Hypothalamus (tissue), 51 donors: ENCODE measurements at regions not wholly inside any gene's neighbourhood (a gene's known extent, or its start where the extent isn't known, plus 50 kb on each side); places are given as distances from the start of the nearest gene placed in this dataset.
A peak's percentile ranks its signal among the peaks of the same experiment; 100 is the strongest.
"Not testable (repeated sequence)": the region's sequence is repeated elsewhere in the genome, so short reads cannot be mapped to it uniquely, and the experiment has no call there.

Experiments used
- DNase-seq, 51 donors: peaks; one replicate each; lab custom pipeline; 2025; lab: John Stamatoyannopoulos, UW

DNA sequence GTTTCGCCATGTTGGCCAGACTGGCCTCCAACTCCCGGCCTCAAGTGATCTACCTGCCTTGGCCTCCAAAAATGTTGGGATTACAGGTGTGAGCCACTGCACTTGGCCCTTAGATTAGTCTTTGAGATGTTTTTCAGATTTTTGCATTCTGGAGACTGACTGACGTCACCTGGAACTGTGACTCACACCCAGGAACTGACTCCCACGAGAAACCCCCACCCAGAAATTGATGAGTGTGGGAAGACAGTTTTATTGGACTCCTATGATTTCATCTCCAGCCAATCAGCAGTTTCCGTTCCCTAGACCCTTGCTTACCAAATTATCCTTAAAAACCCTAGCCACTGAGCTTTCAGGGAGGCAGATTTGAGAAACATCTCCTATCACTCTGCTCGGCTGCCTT, 867.3 kb downstream of the TYW1 start:
- DNase-seq = no peak

DNA sequence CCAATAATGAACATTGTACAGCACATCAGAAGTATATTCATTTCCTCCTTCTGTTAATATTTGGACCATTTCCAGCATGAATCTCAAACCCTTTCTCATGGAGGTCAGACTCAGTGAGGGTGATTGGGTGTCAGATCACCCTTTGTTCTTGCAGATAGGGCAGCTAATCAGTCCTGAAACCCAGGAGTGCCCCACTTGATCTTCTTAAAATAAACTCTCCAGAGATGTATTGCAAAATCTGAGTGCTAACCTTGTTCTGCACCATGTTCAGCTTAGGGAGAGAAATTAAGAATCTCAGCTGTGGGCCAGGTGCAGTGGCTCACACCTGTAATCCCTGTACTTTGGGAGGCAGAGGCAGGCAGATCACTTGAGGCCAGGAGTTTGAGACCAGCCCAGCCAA, 869.4 kb downstream of the TYW1 start:
- DNase-seq = no peak

DNA sequence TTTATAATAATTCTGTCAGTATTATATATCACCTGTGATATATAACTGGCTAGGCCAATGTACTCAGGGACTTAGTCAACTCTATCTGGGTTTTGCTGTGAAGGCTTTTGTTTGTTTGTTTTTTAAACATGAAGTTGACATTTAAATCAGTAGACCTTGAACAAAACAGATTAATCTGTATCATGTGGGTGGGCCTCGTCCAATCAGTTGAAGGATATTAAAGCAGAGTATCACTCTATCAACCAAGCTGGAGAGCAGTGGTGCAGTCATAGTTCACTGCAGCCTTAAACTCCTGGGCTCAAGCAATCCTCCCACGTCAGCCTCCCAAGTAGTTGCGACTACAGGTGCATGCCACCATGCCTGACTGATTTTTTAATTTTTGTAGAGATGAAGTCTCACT, 870.2 kb downstream of the TYW1 start:
- DNase-seq = no peak

DNA sequence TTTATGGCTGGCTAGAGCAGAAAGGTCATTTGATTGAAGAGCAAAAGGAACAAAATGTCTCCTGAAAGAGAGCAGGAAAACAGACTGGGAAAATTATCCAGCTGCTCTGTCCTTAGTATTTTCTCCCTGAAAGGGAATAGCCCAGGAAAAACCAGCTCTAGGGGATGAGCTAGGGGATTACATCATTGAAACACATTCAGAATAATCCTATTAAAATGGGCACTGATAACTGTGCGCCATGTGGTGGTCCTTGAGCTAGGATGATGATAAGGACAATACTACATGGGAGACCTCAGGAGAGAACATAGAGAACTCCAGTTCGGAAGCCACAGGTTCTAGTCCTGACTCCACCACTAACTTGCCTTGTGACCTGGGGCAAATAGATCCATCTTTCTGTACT, 873.8 kb downstream of the TYW1 start:
- DNase-seq = no peak

DNA sequence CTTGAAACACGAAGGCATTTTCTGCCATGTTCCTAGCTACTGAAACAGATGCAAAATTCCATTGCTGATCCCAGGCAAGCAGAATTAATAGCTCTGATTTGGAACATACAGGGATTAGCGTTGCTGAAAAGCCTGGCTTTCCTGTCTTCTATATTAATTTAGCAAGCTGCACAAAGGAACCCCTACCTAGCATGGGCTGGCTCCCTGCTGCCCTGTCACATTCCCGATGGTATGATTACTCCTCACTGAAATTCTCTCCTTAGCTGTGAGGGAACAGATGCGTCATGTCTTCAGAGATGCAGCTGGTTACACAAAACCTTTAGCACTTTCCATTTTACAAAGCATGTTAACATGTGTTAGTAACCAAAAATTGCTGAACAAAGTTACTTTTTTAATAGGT, 878.9 kb downstream of the TYW1 start:
- DNase-seq = no peak

DNA sequence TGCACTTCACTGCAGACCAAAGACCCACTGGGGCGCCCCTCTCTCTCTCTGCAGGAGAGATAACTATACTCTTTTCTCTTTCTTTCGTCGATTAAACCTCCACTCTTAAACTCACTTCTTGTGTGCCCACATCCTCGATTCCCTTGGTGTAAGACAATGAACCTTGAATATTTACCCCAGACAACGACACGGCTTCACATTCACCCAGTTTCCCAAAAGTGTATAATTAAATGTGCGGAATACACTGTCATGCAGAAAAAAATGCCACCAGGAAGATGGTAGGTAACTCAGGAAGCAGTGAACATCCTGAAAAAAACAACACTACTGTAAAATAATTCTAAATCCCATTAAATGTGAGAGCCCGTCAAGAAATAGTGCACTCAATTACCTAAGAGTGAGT, 882.2 kb downstream of the TYW1 start:
- DNase-seq = no peak

DNA sequence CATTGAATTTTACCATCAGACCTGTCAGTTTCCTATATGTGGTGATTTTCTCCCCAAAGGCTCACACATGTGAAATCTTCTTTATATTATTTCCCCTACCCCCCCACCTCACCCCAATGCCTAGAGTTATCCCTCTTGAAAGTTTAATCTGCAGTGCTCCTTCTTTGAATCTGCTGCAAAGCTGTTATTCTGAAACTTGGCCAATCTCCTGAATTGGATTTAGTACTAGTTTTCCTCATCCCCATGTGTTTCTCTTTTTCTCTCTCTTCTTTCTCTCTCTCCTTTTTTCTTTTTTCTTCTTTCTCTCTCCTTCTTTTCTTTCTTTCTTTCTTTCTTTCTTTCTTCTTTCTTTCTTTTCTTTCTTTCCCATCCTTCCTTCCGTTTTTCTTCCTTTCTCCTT, 886.2 kb downstream of the TYW1 start:
- DNase-seq = no peak

DNA sequence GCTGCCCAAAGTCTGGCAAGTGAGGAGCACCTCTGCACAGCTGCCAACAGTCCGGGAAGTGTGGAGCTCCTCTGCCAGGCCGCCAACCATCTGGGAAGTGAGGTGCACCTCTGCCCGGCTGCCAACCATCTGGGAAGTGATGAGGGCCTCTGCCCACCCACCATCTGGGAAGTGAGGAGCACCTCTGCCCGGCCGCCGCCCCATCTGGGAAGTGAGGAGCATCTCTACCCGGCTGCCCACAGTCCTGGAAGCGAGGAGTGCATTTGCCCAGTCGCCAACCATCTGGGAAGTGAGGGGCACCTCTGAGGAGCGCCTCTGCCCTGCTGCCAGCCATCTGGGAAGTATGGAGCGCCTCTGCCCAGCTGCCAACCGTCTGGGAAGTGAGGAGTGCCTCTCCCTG, 893.7 kb downstream of the TYW1 start:
- DNase-seq = no peak

DNA sequence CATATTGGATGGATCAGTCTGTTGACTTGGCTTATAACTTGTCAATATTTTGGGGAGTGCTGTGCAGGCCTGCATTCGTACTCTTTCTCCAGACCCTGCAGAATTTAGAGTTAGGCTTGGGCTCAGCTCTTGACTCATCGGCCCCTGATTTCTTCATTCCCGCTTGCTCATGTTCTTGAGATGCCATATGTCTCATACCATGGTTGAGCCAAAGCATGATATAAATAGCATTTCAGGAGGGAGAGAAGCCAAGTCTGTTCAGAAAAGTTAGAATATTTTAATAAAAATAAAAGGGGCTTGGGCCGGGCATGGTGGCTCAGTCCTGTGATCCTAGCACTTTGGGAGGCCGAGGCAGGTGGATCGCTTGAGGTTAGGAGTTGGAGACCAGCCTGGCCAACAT, 898.1 kb downstream of the TYW1 start:
- no peak for DNase-seq

DNA sequence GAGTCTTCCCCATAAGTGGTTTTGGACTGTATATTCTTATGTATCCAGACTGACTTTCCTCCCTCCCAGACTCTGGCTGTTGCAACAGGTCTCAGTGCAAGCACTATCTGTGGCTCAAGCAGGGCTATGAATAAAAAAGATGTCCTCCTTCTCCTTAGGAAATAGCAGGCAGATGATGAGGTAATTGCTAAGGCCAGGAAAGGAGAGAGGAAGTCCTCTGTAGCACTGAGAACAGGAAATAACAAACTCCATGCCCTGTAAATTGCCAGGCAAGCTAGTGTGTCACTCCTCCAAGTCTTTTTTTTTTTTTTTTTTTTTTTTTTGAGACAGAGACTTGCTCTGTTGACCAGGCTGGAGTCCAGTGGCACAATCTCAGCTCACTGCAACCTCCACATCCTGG, 900.1 kb downstream of the TYW1 start:
- no peak for DNase-seq

DNA sequence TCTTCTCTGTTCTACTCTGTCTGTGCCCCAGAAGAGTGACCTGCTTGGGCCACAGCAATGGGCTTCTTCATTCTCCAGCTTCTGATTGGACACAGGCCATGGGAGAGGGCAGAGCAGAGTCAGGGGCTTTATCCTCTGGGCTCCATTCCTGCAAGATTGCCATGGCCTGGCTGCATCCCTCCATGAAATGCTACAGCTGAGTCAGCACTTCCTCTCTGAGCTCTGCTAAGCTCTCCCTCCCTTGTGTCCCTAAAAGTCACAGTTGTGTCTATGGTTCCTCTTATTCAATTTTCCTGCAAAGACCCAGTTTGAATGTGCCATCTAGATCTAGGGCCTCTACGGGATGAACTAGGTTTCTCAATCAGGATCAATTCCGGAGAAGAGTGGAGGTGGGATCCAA, 903.8 kb downstream of the TYW1 start:
- DNase-seq = no peak

DNA sequence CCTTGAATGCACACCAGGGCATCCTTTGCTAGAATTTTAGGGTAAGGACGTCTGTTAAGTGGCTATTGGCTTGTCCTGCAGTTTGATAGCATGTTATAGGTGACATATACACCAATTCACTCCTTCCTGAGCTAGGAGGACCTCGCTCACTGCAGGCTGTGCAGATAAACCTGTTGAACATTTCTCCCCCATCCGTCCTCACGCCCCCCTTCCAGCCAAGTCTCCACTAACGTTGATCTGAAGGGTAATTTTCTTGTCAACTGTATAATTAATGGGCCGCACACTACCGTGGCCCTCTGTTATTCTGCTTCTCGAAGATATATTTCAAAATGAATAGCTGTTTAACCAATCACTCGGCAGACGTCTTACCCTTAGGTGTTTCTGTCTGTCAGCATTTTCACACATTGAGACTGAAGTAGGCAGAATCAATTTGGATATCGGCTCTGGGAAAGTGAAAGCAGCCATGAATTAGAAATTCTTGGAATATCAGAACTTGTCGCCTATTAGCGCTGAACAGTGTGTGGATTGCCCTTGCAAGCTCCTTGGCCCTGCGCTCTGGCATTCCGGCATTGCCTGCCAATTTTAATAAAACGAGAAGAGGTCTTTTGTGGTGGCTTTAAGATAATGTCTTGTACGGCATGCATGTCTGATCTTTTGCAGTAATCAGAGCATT, 905.3 kb downstream of the TYW1 start:
- DNase-seq = no peak

DNA sequence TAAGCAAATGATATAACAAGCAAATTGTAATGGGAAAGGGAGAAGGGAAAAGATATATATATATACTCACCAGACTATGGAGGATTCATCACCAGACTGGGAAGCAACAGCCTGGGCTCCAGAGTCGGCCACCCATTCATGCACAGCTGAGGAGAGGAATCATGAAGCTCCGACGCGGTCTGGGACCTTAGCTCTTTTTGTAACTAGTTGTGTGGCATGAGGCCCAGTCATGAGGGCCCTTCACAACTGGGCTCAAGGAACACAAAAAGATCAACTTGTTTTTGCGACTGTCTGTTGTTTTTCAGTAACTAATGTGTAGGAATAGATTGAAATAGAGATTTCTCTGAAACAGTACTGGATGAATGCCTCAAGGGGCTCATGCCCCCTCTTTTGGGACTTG, 911.2 kb downstream of the TYW1 start:
- DNase-seq = no peak

DNA sequence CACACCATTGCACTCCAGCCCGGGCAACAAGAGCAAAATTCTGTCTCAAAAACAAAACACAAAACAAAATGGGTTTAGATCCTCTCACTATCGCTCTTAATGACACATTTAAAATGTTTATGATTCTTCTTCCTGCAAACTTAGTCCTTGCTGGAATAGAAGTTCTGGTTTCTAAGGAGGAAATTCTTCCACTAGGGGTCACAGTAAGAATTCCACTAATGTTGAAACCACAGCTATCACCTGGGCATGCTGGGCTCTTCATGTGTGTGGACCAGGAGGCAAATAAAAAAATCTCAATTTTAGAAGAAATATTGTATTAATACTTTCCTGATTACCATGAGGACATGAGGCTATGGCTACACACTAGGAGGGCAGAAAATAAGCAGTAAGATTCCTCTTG, 915.8 kb downstream of the TYW1 start:
- no peak for DNase-seq

DNA sequence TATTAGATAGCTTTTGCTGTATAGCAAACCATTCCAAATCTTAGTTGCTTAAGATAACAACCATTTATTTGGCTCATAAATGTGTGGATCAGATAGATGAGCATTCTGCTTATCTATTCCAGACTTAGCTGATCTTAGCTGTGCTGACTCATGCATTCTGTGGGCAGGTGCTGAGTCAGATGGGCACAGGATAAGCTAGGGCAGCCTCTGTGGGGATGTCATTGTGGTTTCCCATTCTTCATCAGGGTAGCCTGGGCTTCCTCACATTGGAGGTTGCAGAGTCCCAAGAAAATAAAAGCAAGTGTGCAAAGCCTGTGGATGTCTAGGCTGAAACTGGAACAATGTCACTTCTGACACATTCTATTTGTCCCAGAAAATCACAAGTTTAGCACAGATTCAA, 917.0 kb downstream of the TYW1 start:
- peak in 2 of 51 donors; percentile 15 to 32 for DNase-seq

DNA sequence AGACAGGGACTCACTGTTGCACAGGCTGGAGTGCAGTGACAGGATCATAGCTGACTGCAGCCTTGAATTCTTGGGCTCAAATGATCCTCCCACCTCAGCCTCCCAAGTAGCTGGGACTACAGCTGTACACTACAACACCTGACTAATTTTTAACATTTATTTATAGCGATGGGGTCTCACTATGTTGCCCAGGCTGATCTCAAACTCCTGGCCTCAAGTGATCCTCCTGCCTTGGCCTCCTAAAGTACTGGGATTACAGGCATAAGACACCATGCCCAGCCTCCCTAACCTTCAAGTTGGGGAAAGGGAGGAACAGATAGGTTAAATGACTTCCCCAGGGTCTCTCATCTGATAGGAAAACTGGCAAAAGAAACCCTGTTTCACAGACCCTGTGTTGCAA, 919.5 kb downstream of the TYW1 start:
- DNase-seq = not testable (repeated sequence)

DNA sequence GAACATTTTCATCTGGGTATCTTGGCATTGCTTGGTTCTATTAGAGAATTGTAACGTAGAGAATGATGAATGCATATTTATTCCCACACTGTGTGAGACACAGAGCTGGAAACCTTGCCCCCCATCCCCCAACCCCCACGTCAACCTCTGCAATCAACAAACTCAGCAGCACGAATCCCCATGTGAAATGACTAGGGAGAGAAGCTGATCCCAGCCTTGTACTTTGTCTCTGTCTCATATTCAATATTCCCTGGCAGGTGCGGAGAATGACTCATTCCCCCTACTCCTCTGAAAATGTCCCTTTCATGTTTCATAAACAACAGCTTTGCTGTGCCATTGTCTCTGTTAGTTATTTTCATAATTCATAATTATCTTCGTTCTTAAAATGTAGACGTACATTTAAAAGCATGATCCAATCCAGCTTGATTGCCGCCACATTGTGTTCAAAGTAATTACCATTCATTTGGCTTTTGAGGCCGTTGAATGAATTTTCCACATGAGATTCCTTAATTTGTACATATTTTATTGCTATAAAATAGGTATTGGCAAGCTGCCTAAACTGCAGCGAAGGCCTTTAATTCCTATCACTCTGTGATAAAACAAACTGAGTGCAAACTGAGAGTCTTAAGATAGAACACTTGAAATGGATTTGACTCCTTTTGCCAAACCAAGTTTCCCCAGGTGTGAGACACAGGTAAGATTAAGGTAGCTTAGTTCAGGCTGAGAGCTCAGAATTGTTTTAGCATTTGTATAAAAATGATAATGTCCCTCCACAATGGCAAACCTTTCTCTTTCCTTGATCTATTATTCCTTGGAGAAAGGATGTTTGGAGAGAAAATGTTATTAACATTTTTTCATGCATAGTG, 920.2 kb downstream of the TYW1 start:
- peak in 2 of 51 donors; percentile 27 to 52 for DNase-seq

DNA sequence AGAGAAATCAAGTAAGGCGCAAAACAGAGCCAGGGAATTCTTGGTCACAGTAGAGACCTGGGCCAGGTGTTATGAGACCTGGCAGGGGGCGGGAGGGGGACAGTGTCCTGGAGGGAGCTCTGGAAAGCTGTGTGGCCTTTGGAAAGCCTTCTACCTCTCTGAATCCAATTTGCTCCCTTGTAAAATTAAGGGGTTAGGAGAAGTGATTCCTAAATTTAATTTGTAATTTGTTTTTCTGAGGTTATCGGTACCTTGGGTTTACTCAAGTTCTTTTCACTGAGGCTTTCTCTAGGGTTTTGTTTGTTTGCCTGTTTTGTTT, 920.8 kb downstream of the TYW1 start:
- no peak for DNase-seq

DNA sequence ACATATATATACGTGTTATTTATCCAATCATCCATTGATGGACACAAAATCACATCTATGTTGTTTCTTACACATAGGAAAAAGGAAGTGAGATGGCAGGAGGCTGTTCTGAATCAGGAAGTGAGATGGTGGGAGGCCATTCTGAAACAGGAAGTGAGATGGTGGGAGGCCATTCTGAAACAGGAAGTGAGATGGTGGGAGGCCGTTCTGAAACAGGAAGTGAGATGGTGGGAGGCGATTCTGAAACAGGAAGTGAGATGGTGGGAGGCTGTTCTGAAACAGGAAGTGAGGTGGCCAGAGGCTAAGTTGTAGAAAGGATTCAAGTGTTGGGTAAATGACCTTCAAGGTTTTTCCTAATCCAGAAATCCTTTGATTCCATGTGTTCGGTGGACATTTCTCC, 921.5 kb downstream of the TYW1 start:
- DNase-seq = no peak

DNA sequence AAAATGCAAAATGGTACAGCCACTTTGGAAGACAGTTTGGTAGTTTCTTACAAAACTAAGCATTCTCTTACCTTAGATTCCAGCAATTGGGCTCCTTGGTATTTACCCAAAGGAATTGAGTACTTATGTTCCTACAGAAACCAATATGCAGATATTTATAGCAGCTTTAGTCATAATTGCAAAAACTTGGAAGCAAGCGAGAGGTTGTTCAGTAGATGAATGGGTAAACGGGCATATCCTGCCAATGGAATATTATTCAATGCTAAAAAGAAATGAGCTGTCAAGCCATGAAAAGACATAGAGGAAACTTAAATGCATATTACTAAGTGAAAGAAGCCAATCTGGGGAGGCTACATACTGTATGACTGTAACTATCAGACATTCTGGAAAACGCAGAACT, 926.7 kb downstream of the TYW1 start:
- DNase-seq = no peak

DNA sequence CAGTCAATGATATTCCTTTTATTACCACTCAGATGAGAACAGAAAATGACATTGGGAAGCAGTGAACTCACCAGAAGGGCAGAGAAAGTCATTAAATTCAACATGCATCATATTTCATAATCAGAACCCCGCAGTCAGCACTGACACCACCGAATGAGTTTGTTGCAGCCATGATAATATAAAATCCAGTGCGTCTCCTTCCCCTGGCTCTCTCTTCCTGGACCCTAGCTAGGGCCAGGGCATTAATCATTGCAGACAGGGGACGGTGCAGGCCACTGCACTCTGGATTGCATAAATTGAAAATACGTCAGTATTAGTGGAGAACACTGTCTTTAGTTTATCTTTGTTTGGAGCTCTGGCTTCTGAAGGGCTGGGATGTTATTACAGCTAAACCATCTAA, 931.5 kb downstream of the TYW1 start:
- DNase-seq = no peak

DNA sequence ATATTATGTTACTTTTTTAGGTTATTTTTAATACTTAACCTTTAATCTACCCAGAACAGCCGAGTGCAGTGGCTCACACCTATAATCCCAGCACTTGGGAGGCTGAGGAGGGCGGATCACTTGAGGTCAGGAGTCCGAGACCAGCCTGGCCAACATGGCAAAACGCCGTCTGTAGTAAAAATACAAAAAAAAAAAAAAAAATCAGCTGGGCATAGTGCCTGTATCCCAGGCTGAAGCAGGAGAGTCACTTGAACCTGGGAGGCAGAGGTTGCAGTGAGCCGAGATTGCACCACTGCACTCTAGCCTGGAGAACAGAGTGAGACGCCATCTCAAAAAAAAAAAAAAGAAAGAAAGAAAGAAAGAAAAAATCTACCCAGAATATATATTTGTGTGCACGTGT, 939.8 kb downstream of the TYW1 start:
- DNase-seq = not testable (repeated sequence)

DNA sequence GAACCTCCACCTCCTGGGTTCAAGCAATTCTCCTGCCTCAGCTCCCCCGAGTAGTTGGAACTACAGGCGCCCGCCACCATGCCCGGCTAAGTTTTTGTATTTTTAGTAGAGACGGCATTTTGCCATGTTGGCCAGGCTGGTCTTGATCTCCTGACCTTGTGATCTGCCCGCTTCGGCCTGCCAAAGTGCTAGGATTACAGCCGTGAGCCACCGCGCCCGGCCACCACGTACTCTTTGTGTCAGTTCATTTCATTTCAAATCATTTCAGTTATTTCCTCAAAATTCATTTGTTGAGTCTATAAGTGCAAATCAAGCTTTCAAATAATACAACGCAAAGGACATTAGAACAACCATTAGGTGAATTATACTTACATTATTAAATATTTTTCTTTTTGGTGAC, 943.8 kb downstream of the TYW1 start:
- no peak for DNase-seq
